ENCODE measurements at regions not wholly inside any gene's neighbourhood (a gene's known extent, or its start where the extent isn't known, plus 50 kb on each side); places are given as distances from the start of the nearest gene placed in this dataset.

- TF ChIP-seq ZNF462 (CRISPR knock-in tag; IDR thresholded peaks at IDR 0.05) = no peak
- no peak for TF ChIP-seq EZH2 (IDR thresholded peaks at IDR 0.05; ENCODE audit: low read depth, unreplicated experiment)
- no peak for TF ChIP-seq JUNB (IDR thresholded peaks at IDR 0.05; ENCODE audit: unreplicated experiment)
- TF ChIP-seq CTCF (conservative IDR thresholded peaks at IDR 0.05; ENCODE audit: low read depth in 2 of 2) = no peak
- no peak for TF ChIP-seq ZNF331 (CRISPR knock-in tag; IDR thresholded peaks at IDR 0.05; ENCODE audit: low read depth)
These were observed 936.1 kb upstream of the SOX9 start (continued) for GRCh38 chr17:71184716-71185115.

GRCh38 chr17:71187145-71187878 is 933.5 kb upstream of the SOX9 start:
- Histone ChIP-seq H3F3A (replicated peaks; ENCODE audit: low read depth) (no peaks in the 10 kb centered on the region), H3K79me2 (replicated peaks; ENCODE audit: insufficient read depth) (no peaks in the 10 kb centered on the region), H3K27ac (ENCODE audit: low read depth) (no peak overlapping the region), H3K36me3 (ENCODE audit: insufficient read depth) (no peaks in the 10 kb centered on the region), H3K4me1 (ENCODE audit: insufficient read depth) (no peaks in the 10 kb centered on the region), H3K27me3 (ENCODE audit: insufficient read depth) (no peaks in the 10 kb centered on the region), H4K20me1 (replicated peaks; ENCODE audit: insufficient read depth) (no peaks in the 10 kb centered on the region), H3K4me2 (no peak overlapping the region), H3K4me3 (no peak overlapping the region), H3K9me2 (ENCODE audit: insufficient read depth) (no peaks in the 10 kb centered on the region), H2AFZ (no peak overlapping the region)
- ATAC-seq = no peak
- Mint-ChIP-seq H3K27ac (no peak overlapping the region), H3K4me3 (no peak overlapping the region), H3K36me3 (ENCODE audit: low read depth) (no peaks in the 10 kb centered on the region), H3K27me3 (ENCODE audit: insufficient read depth, low read depth, poor library complexity) (no peaks in the 10 kb centered on the region), H3K4me1 (no peaks in the 10 kb centered on the region), H3K9me3 (no peaks in the 10 kb centered on the region)
- no peak for TF ChIP-seq NANOG (IDR thresholded peaks at IDR 0.05; ENCODE audit: borderline replicate concordance)
- TF ChIP-seq ZNF331 (CRISPR knock-in tag; IDR thresholded peaks at IDR 0.05; ENCODE audit: low read depth) = no peak
- no peak for TF ChIP-seq CTCF (conservative IDR thresholded peaks at IDR 0.05; ENCODE audit: low read depth in 2 of 2)
- no peak for TF ChIP-seq EZH2 (IDR thresholded peaks at IDR 0.05; ENCODE audit: low read depth, unreplicated experiment)
- no peak for DNase-seq (ENCODE audit: low spot score)

Data from GM23338 (cell line).